Trophoblast cell (in vitro differentiated cells and primary cell): ENCODE measurements at regions not wholly inside any gene's neighbourhood (a gene's known extent, or its start where the extent isn't known, plus 50 kb on each side); places are given as distances from the start of the nearest gene placed in this dataset.
A peak's percentile ranks its signal among the peaks of the same experiment; 100 is the strongest.
"Not testable (repeated sequence)": the region's sequence is repeated elsewhere in the genome, so short reads cannot be mapped to it uniquely, and the experiment has no call there.

Experiments used
- DNase-seq, 2 donors: peaks; one replicate each; pipeline ENCODE4 v3.0.0-alpha.2; 2016
- H2AFZ ChIP-seq: 2 replicates; pipeline ENCODE4 v1.6.1; 2013; ENCODE audit warnings: low read length, moderate library complexity, mild to moderate bottlenecking; ENCODE audit not compliant: insufficient read depth, poor library complexity
- H2AK5ac ChIP-seq: 2 replicates; pipeline ENCODE4 v1.6.1; 2013; ENCODE audit warnings: mild to moderate bottlenecking, low read length
- H2BK120ac ChIP-seq: 2 replicates; pipeline ENCODE4 v1.6.1; 2013; ENCODE audit warnings: low read length, mild to moderate bottlenecking, moderate library complexity; ENCODE audit not compliant: insufficient read depth, poor library complexity
- H2BK12ac ChIP-seq: 2 replicates; pipeline ENCODE4 v1.6.1; 2013; ENCODE audit warnings: mild to moderate bottlenecking, low read length, moderate library complexity
- H2BK5ac ChIP-seq: 2 replicates; pipeline ENCODE4 v1.6.1; 2013; ENCODE audit warnings: low read length, low read depth, moderate library complexity, mild to moderate bottlenecking; ENCODE audit not compliant: poor library complexity
- H3K14ac ChIP-seq: 2 replicates; pipeline ENCODE4 v1.6.1; 2013; ENCODE audit warnings: mild to moderate bottlenecking, low read length
- H3K18ac ChIP-seq: 2 replicates; pipeline ENCODE4 v1.6.1; 2013; ENCODE audit warnings: mild to moderate bottlenecking, low read length
- H3K23ac ChIP-seq: 2 replicates; pipeline ENCODE4 v1.6.1; 2013; ENCODE audit warnings: low read length
- H3K27ac ChIP-seq: 2 replicates; pipeline ENCODE4 v1.5.1; 2013; ENCODE audit warnings: low read depth, mild to moderate bottlenecking, inconsistent platforms, low read length, moderate library complexity
- H3K27me3 ChIP-seq: 2 replicates; pipeline ENCODE4 v1.6.1; 2013; ENCODE audit warnings: inconsistent platforms, mild to moderate bottlenecking, low read length, moderate library complexity; ENCODE audit not compliant: insufficient read depth
- H3K36me3 ChIP-seq, 2 experiments: 1 replicate in 1 of 2; 2 replicates in 1 of 2; pipeline ENCODE4 v1.6.1; 2013; ENCODE audit warnings: low read length in 2 of 2, mild to moderate bottlenecking in 2 of 2, moderate library complexity in 1 of 2; ENCODE audit not compliant: insufficient read depth in 2 of 2, control insufficient read depth in 1 of 2
- H3K4ac ChIP-seq: 2 replicates; pipeline ENCODE4 v1.6.1; 2013; ENCODE audit warnings: low read depth, mild to moderate bottlenecking, low read length, moderate library complexity
- H3K4me1 ChIP-seq, 2 experiments: 1 replicate in 1 of 2; 2 replicates in 1 of 2; pipeline ENCODE4 v1.6.1; 2013; ENCODE audit warnings: low read length in 2 of 2, mild to moderate bottlenecking in 2 of 2, moderate library complexity in 1 of 2; ENCODE audit not compliant: insufficient read depth in 2 of 2, control insufficient read depth in 1 of 2
- H3K4me2 ChIP-seq: 2 replicates; pipeline ENCODE4 v1.6.1; 2013; ENCODE audit warnings: inconsistent platforms, mild to moderate bottlenecking, low read length, moderate library complexity
- H3K4me3 ChIP-seq: 2 replicates; pipeline ENCODE4 v1.5.1; 2013; ENCODE audit warnings: mild to moderate bottlenecking, low read depth, low read length, inconsistent platforms
- H3K79me1 ChIP-seq: one replicate; pipeline ENCODE4 v1.6.1; 2013; ENCODE audit warnings: low read length
- H3K79me2 ChIP-seq: 2 replicates; pipeline ENCODE4 v1.6.1; 2013; ENCODE audit warnings: low read length, mild to moderate bottlenecking; ENCODE audit not compliant: control insufficient read depth, insufficient read depth, poor library complexity
- H3K9ac ChIP-seq: 2 replicates; pipeline ENCODE4 v1.6.1; 2013; ENCODE audit warnings: mild to moderate bottlenecking, low read length
- H3K9me3 ChIP-seq: 2 replicates; pipeline ENCODE4 v1.6.1; 2013; ENCODE audit warnings: low read depth, mild to moderate bottlenecking, control low read depth, inconsistent platforms, low read length; ENCODE audit not compliant: insufficient read depth
- H4K12ac ChIP-seq: 2 replicates; pipeline ENCODE4 v1.6.1; 2013; ENCODE audit warnings: low read depth, mild to moderate bottlenecking, low read length, moderate library complexity
- H4K8ac ChIP-seq: 2 replicates; pipeline ENCODE4 v1.6.1; 2013; ENCODE audit warnings: low read depth, mild to moderate bottlenecking, low read length, moderate library complexity
- H4K91ac ChIP-seq: one replicate; pipeline ENCODE4 v1.6.1; 2013; ENCODE audit warnings: low read depth, mild to moderate bottlenecking, low read length, moderate library complexity
- WGBS: extraction: QIAGEN DNeasy Blood & Tissue Kit; methylation state at CpG from one replicate; pipeline ENCODE4 v1.1.7; 2013; ENCODE audit warnings: missing lambda C conversion rate; ENCODE audit not compliant: insufficient read length, insufficient coverage; ENCODE audit errors: extremely low coverage; 5-methylcytosine and 5-hydroxymethylcytosine counted together

DNA sequence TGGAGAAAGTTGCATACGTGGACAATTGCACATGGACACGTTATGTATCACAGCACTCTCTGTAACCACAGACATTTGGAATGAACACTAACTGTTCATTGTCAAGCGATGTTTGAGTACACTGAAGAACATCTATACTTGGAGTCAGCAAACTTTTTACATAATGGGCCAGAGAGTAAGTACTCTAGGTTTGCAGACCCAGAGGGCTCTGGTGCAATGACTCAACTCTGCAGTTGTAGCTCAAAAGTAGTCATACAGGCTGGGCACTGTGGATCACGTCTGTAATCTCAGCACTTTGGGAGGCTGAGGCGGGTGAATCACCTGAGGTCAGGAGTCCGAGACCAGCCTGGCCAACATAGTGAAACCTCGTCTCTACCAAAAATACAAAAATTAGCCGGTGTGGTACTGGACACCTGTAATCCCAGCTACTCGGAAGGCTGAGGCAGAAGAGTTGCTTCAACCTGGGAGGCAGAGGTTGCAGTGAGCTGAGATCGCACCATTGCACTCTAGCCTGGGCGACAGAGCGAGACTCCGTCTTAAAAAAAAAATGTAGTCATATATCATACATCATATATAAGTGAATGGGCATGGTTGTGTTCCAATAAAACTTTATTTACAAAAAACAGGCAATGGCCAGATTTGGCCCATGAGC is 67.4 kb upstream of the NCOA3 start:
- peak; percentile 91 to 94 for DNase-seq
- not testable (repeated sequence) for H4K12ac ChIP-seq, H3K36me3 ChIP-seq, H3K23ac ChIP-seq, H3K4me2 ChIP-seq, H2AFZ ChIP-seq, H3K4me3 ChIP-seq, H2AK5ac ChIP-seq, H3K27me3 ChIP-seq, H3K9me3 ChIP-seq, H3K4ac ChIP-seq, H3K79me2 ChIP-seq, H3K9ac ChIP-seq
- Histone ChIP-seq H3K18ac (peak overlapping the region; percentile 53), H4K8ac (peak overlapping the region; percentile 66), H3K4me1 (peaks cover 8 to 14% of the 10 kb centered on the region in 2 experiments), H4K91ac (peak overlapping the region; percentile 70), H3K79me1 (peaks cover 33% of the 10 kb centered on the region), H2BK120ac (peak overlapping the region; percentile 80), H3K27ac (peak overlapping the region; percentile 95), H3K14ac (peak overlapping the region; percentile 56), H2BK5ac (peak overlapping the region; percentile 63), H2BK12ac (peak overlapping the region; percentile 59)
- no CpG with 5 or more reads among the region's 13 CpGs for whole genome bisulfite sequencing

DNA sequence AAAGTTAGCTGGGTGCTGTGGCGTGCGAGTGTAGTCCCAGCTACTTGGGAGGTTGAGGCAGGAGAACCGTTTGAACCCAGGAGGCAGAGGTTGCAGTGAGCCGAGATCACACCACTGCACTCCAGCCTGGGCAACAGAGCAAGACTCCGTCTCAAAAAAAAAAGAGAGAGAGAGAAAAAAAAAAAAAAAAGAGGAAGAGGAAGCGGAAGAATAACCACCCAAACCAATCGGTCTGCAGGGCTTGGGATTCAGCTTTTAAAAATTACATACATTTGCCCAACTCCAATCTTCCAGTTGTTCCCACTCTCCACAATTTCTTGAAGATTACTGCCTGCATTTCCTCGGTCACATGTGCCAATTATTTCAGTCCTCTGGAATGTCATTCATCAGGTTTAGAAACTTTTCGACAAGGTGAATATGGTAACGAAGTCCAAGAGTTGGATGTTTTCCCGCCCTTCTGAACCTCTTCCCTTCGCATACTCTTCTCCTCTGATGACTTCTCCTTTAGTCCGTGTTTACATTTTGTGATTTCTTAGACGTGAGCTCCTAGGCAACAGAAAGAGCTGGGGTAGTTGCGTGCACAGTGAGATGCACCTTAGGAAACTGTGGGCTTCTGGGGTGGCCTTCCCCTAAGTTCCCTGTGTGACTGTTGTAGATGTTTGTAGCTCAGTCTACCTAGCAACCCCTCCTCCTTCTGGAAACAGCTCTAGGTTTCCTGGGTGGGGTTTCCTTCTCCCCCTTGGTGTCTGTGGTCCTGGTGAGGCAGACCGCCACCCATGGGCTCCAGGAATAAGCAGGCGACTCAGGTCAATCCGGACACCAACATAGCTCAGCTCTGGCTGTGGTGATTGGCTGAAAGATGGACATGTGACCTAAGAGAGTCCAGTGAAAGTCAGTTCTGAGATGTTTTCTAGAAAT is 63.0 kb upstream of the NCOA3 start:
- no peaks in the 10 kb centered on the region for H3K9me3 ChIP-seq
- peak overlapping the region; percentile 64 for H3K14ac ChIP-seq
- peak overlapping the region; percentile 96 for H3K27ac ChIP-seq
- peak; percentile 82 to 99 for DNase-seq
- H3K4me2 ChIP-seq, result peak overlapping the region; percentile 6
- no peaks in the 10 kb centered on the region for H3K36me3 ChIP-seq
- peak overlapping the region; percentile 8 for H3K18ac ChIP-seq
- peak overlapping the region; percentile 77 for H2AFZ ChIP-seq
- peak overlapping the region; percentile 97 for H2BK5ac ChIP-seq
- peak overlapping the region; percentile 22 for H4K12ac ChIP-seq
- peaks cover 2% of the 10 kb centered on the region for H3K79me2 ChIP-seq
- H3K23ac ChIP-seq, result no peak overlapping the region
- peak overlapping the region; percentile 92 for H2BK120ac ChIP-seq
- peak overlapping the region; percentile 69 for H2BK12ac ChIP-seq
- no CpG with 5 or more reads among the region's 18 CpGs for WGBS
- H2AK5ac ChIP-seq, result peak overlapping the region; percentile 15
- H3K4ac ChIP-seq, result peak overlapping the region; percentile 53
- no peaks in the 10 kb centered on the region for H3K27me3 ChIP-seq
- no peak overlapping the region for H3K4me3 ChIP-seq
- peak overlapping the region; percentile 66 for H4K8ac ChIP-seq
- peak overlapping the region; percentile 90 for H4K91ac ChIP-seq
- no peak overlapping the region for H3K9ac ChIP-seq
- peaks cover 7 to 16% of the 10 kb centered on the region in 2 experiments for H3K4me1 ChIP-seq
- H3K79me1 ChIP-seq, result peaks cover 35% of the 10 kb centered on the region

DNA sequence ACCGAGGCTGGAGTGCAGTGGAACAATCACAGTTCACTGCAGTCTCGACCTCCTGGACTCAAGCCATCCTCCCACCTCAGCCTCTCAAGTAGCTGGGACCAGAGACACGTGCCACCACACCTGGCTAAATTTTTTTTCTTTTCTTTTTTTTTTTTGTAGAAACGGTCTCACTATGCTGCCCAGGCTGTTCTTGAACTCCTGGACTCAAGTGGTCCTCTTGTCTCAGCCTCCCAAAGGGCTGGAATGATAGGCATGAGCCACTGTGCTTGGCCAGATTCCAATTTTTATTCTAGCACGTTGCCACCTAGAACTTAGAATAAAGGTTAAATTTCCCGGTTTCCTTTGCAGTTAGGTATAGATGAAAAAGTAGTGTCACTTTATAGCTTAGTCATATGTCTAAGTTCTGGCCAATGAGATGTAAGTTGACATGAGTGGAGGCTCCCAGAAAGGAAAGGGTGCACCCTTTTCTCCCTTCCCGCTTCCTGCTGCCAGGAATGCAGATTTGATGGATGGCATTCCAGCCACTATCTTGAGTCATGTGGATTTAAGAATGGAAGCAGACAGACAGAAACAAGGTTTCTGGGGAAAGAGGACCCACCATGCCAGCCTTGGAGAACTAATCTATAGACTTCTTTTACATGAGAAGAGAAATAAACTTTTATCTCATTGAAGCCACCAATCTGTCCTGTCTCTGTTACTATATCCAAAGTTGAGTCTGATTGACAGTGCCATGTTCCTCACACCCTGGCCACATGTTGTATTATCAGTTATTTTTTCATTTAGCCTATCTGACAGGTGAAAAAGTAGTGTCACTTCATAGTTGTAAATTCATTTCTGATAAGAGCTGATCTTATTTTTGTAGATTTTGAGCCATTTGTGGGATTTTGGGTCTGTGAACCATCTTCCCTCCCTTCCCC is 60.6 kb upstream of the NCOA3 start:
- Histone ChIP-seq H3K23ac (no peak overlapping the region), H4K8ac (peak overlapping the region; percentile 51), H3K4me2 (peak overlapping the region; percentile 24), H3K36me3 (no peaks in the 10 kb centered on the region), H2AK5ac (peak overlapping the region; percentile 90), H3K4me1 (peaks cover 7 to 12% of the 10 kb centered on the region in 2 experiments), H2BK120ac (peak overlapping the region; percentile 96), H2BK5ac (peak overlapping the region; percentile 59), H3K79me1 (peaks cover 31% of the 10 kb centered on the region), H3K27me3 (no peaks in the 10 kb centered on the region), H3K79me2 (peaks cover 2% of the 10 kb centered on the region), H3K9ac (no peak overlapping the region), H4K12ac (no peak overlapping the region), H3K9me3 (no peaks in the 10 kb centered on the region), H3K18ac (no peak overlapping the region), H3K4me3 (no peak overlapping the region), H3K4ac (no peak overlapping the region), H2AFZ (no peak overlapping the region), H3K14ac (peak overlapping the region; percentile 84), H2BK12ac (peak overlapping the region; percentile 96), H4K91ac (peak overlapping the region; percentile 92), H3K27ac (peak overlapping the region; percentile 75)
- no CpG with 5 or more reads among the region's 7 CpGs for WGBS
- peak; percentile 62 to 77 for DNase-seq

DNA sequence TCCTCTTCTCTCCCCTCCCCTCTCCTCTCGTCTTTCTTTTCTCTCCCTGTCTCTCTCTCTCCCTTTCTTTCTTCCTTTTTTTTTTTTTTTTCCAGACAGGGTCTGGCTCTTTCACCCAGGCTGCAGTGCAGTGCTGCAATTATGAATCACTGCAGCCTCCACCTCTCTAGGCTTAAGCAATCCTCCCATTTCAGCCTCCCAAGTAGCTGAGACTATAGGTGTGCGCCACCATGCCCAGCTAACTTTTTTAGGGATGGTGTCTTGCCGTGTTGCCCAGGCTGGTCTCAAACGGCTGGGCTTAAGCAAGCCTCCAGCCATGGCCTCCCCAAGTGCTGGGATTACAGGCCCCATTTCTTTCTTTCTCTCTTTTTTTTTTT is 59.9 kb upstream of the NCOA3 start:
- Histone ChIP-seq H3K4me2 (no peak overlapping the region), H2BK12ac (peak overlapping the region; percentile 64), H4K91ac (peak overlapping the region; percentile 69), H3K23ac (no peak overlapping the region), H3K79me2 (peaks cover 2% of the 10 kb centered on the region), H4K12ac (no peak overlapping the region), H3K79me1 (peaks cover 31% of the 10 kb centered on the region), H3K14ac (no peak overlapping the region), H2BK120ac (peak overlapping the region; percentile 35), H3K9ac (no peak overlapping the region), H3K4me3 (no peak overlapping the region), H3K9me3 (no peaks in the 10 kb centered on the region), H3K4ac (no peak overlapping the region), H2AK5ac (peak overlapping the region; percentile 7), H3K27me3 (no peaks in the 10 kb centered on the region), H2AFZ (no peak overlapping the region), H2BK5ac (peak overlapping the region; percentile 45), H3K36me3 (no peaks in the 10 kb centered on the region), H3K4me1 (peaks cover 7 to 12% of the 10 kb centered on the region in 2 experiments), H4K8ac (peak overlapping the region; percentile 6), H3K27ac (peak overlapping the region; percentile 75), H3K18ac (no peak overlapping the region)
- peak; percentile 36 to 69 for DNase-seq
- no CpG with 5 or more reads among the region's 4 CpGs for WGBS
